B cell (primary cell): ENCODE measurements at regions not wholly inside any gene's neighbourhood (a gene's known extent, or its start where the extent isn't known, plus 50 kb on each side); places are given as distances from the start of the nearest gene placed in this dataset.

Source experiments
- ATAC-seq: fragments of 200-7000 bp; cut with Tn5 transposase; one replicate; pipeline ENCODE4 v1.10.0; 2021; ENCODE audit warnings: low read depth, mild to moderate bottlenecking, moderate number of reproducible peaks, moderate library complexity
- CTCF ChIA-PET: fragments of 350-600 bp; sonication (Branson Sonifier 250); formaldehyde crosslinking; loops from one replicate; lab custom pipeline; 2021; ENCODE audit warnings: antibody characterized with exemption, inconsistent platforms; lab: Charles Lee
- POLR2A ChIA-PET: fragments of 350-600 bp; sonication (Branson Sonifier 250); formaldehyde crosslinking; loops from one replicate; lab custom pipeline; 2021; ENCODE audit warnings: antibody characterized with exemption; lab: Charles Lee
- DNase-seq: peaks from one replicate; pipeline ENCODE4 v3.0.0; 2013
- H2AFZ ChIP-seq: 2 replicates; pipeline ENCODE4 v1.6.1; 2012; ENCODE audit warnings: mild to moderate bottlenecking, low read depth, low read length; ENCODE audit not compliant: insufficient read depth, poor library complexity, severe bottlenecking
- H3K27ac ChIP-seq, 2 donors: 1 replicate in 1 of 2; 2 replicates in 1 of 2; pipeline ENCODE4 v1.5.1; 2012 to 2013; ENCODE audit warnings: low read length in 2 of 2, mild to moderate bottlenecking in 2 of 2, moderate library complexity in 1 of 2
- H3K27me3 ChIP-seq, 4 experiments: fragments of 200-600 bp in 1 of 4; sonication (generic) in 1 of 4; replicated peaks in 1 of 4; 1 replicate in 2 of 4; 2 replicates in 2 of 4; pipeline versions ENCODE4 v1.6.1 to v1.7.0; 2013 to 2016; ENCODE audit warnings: low read length in 3 of 4, mild to moderate bottlenecking in 2 of 4, mixed read lengths in 1 of 4, moderate library complexity in 1 of 4; ENCODE audit not compliant: insufficient read depth in 4 of 4, control insufficient read depth in 3 of 4; ENCODE audit errors: control extremely low read depth in 1 of 4
- H3K36me3 ChIP-seq, 2 experiments: replicated peaks in 1 of 2; 1 replicate in 1 of 2; 2 replicates in 1 of 2; pipeline versions ENCODE4 v1.6.1 to v1.7.1; 2013; ENCODE audit warnings: low read length in 1 of 2; ENCODE audit not compliant: insufficient read depth in 2 of 2, control insufficient read depth in 1 of 2; ENCODE audit errors: control extremely low read depth in 1 of 2, extremely low read depth in 1 of 2
- H3K4me1 ChIP-seq, 2 donors: fragments of 200-600 bp in 1 of 2; sonication (generic) in 1 of 2; 1 replicate in 1 of 2; 2 replicates in 1 of 2; pipeline versions ENCODE4 v1.5.1 to v1.6.1; 2013 to 2017; ENCODE audit warnings: low read length in 2 of 2; ENCODE audit not compliant: control insufficient read depth in 2 of 2, insufficient read depth in 2 of 2
- H3K4me2 ChIP-seq: replicated peaks from 2 replicates; pipeline ENCODE3; 2012; ENCODE audit warnings: mild to moderate bottlenecking, low read depth, low read length; ENCODE audit not compliant: poor library complexity, severe bottlenecking
- H3K4me3 ChIP-seq, 5 experiments: fragments of 200-600 bp in 1 of 5; sonication (generic) in 1 of 5; 1 replicate in 3 of 5; 2 replicates in 2 of 5; pipeline versions ENCODE4 v1.5.1 to v1.7.0; 2011 to 2016; ENCODE audit warnings: low read length in 4 of 5, mild to moderate bottlenecking in 4 of 5, low read depth in 2 of 5, control low read depth in 1 of 5, moderate library complexity in 1 of 5; ENCODE audit not compliant: insufficient read depth in 1 of 5; ENCODE audit errors: control extremely low read depth in 1 of 5, extremely low read depth in 1 of 5
- H3K79me2 ChIP-seq: fragments of 200-600 bp; sonication (generic); one replicate; pipeline ENCODE4 v1.6.0; 2016; ENCODE audit warnings: low read length; ENCODE audit not compliant: control insufficient read depth, insufficient read depth
- H3K9ac ChIP-seq: fragments of 200-600 bp; sonication (generic); 2 replicates; pipeline ENCODE4 v1.6.1; 2017; ENCODE audit warnings: mild to moderate bottlenecking, low read length, moderate library complexity
- H3K9me3 ChIP-seq, 3 donors: one replicate each; pipeline versions ENCODE4 v1.6.1 to v1.7.1; 2013; ENCODE audit warnings: low read length in 2 of 3; ENCODE audit not compliant: control insufficient read depth in 2 of 3, insufficient read depth in 1 of 3; ENCODE audit errors: control extremely low read depth in 1 of 3
- H4K20me1 ChIP-seq: 2 replicates; pipeline ENCODE4 v1.6.0; 2012; ENCODE audit warnings: mild to moderate bottlenecking, low read length; ENCODE audit not compliant: insufficient read depth, control insufficient read depth, poor library complexity, severe bottlenecking
- H3K27ac Mint-ChIP-seq: one replicate; pipeline ENCODE4 v1.8.0; 2021; ENCODE audit warnings: mixed read lengths
- H3K27me3 Mint-ChIP-seq: one replicate; pipeline ENCODE4 v1.8.0; 2021; ENCODE audit warnings: mixed read lengths
- H3K4me1 Mint-ChIP-seq: one replicate; pipeline ENCODE4 v1.8.0; 2021; ENCODE audit warnings: mixed read lengths
- H3K4me3 Mint-ChIP-seq: one replicate; pipeline ENCODE4 v1.8.0; 2021; ENCODE audit warnings: mixed read lengths
- H3K9me3 Mint-ChIP-seq: one replicate; pipeline ENCODE4 v1.8.0; 2022; ENCODE audit warnings: mixed read lengths; ENCODE audit not compliant: insufficient read depth
- EZH2 ChIP-seq: IDR thresholded peaks from 2 replicates; pipeline ENCODE4 v1.6.1; 2012; ENCODE audit warnings: borderline replicate concordance, low read depth, mild to moderate bottlenecking, moderate library complexity, low read length; ENCODE audit not compliant: insufficient read depth, poor library complexity, severe bottlenecking
- WGBS: methylation state at CpG from one replicate; pipeline ENCODE4 v1.1.5; 2013; ENCODE audit warnings: missing lambda C conversion rate; ENCODE audit not compliant: insufficient coverage; 5-methylcytosine and 5-hydroxymethylcytosine counted together
- intact Hi-C: fragments of 100-400 bp; cut with micrococcal nuclease; formaldehyde crosslinking; loops from one replicate; pipeline ENCODE4 v1.10.0; 2022
- TF ChIP-seq, protein P1 (sequence below): fragments of 200-600 bp; IDR thresholded peaks from one replicate; pipeline ENCODE4 v1.8.0; 2022; ENCODE audit warnings: antibody characterized with exemption, mild to moderate bottlenecking

DNA sequence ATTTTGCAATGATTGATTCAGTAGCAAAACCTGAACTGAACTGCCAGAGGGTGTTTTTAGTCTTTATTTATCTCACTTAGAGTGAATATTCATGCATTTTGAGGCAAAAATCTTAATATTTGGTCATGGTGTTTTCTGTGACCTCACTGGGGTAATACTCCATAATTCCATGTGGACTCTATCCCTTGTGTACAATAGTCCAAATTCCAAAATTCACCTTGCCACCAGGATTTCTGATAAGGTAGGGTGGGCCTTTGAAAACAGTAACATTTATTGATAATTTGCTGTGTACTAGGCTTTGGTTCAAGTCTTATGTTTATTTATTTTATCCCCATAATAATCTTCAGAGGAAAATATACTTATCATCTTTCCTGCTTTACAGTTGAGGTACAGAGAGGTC, 68.4 kb upstream of the PDE5A start:
- Mint-ChIP-seq H3K9me3 (no peaks in the 10 kb centered on the region), H3K4me3 (no peak overlapping the region), H3K4me1 (no peaks in the 10 kb centered on the region), H3K27me3 (peaks cover 3% of the 10 kb centered on the region), H3K27ac (no peak overlapping the region)
- ChIA-PET CTCF (no interaction called here), POLR2A (no interaction called here)
- H3K27ac ChIP-seq = no peak overlapping the region
- no peaks in the 10 kb centered on the region for H4K20me1 ChIP-seq
- no peak overlapping the region for H3K4me3 ChIP-seq
- H3K36me3 ChIP-seq = no peaks in the 10 kb centered on the region
- H3K79me2 ChIP-seq = no peaks in the 10 kb centered on the region
- DNase-seq = no peak
- no peaks in the 10 kb centered on the region for H3K4me1 ChIP-seq
- no peaks in the 10 kb centered on the region for H3K9me3 ChIP-seq
- H2AFZ ChIP-seq = no peak overlapping the region
- no peak for ATAC-seq
- TF ChIP-seq EZH2 = no peak
- TF ChIP-seq, protein P1, sequence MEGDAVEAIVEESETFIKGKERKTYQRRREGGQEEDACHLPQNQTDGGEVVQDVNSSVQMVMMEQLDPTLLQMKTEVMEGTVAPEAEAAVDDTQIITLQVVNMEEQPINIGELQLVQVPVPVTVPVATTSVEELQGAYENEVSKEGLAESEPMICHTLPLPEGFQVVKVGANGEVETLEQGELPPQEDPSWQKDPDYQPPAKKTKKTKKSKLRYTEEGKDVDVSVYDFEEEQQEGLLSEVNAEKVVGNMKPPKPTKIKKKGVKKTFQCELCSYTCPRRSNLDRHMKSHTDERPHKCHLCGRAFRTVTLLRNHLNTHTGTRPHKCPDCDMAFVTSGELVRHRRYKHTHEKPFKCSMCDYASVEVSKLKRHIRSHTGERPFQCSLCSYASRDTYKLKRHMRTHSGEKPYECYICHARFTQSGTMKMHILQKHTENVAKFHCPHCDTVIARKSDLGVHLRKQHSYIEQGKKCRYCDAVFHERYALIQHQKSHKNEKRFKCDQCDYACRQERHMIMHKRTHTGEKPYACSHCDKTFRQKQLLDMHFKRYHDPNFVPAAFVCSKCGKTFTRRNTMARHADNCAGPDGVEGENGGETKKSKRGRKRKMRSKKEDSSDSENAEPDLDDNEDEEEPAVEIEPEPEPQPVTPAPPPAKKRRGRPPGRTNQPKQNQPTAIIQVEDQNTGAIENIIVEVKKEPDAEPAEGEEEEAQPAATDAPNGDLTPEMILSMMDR = no peak
- H3K9ac ChIP-seq = no peak overlapping the region
- peaks cover 0 to 5% (median 0%) of the 10 kb centered on the region in 4 experiments for H3K27me3 ChIP-seq
- H3K4me2 ChIP-seq = no peak overlapping the region
- intact Hi-C loops = no loop called here

DNA sequence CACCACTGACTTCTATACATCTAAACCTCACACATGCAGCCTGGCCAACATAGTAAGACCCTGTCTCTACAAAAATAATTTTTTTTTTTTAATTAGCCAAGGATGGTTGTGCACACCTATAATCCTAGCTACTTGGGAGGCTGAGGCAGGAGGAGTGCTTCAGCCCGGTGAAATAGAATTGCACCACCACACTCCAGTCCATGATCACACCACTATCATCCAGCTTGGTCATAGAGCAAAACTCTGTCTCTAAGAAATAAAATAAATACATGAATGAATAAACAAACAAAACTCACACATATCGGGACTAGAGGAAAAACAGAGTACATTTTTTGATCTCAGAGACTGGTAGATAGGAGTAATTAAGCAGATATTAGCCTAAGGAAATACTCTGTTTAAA, 66.6 kb upstream of the PDE5A start:
- ATAC-seq (no peak), DNase-seq (no peak)
- Mint-ChIP-seq H3K9me3 (peaks cover 10% of the 10 kb centered on the region), H3K27me3 (peaks cover 3% of the 10 kb centered on the region), H3K4me3 (no peak overlapping the region), H3K27ac (no peak overlapping the region), H3K4me1 (no peaks in the 10 kb centered on the region)
- H2AFZ ChIP-seq = no peak overlapping the region
- H3K79me2 ChIP-seq = no peaks in the 10 kb centered on the region
- H3K4me2 ChIP-seq = no peak overlapping the region
- no peak for TF ChIP-seq EZH2
- TF ChIP-seq, protein P1 = no peak
- H3K9ac ChIP-seq = no peak overlapping the region
- intact Hi-C loops = no loop called here
- CTCF ChIA-PET = no interaction called here
- no peaks in the 10 kb centered on the region for H3K36me3 ChIP-seq
- peaks cover 1 to 7% (median 6%) of the 10 kb centered on the region in 3 donors for H3K9me3 ChIP-seq
- H4K20me1 ChIP-seq = no peaks in the 10 kb centered on the region
- POLR2A ChIA-PET = no interaction called here
- H3K4me3 ChIP-seq = no peak overlapping the region
- H3K27me3 ChIP-seq = peaks cover 0 to 5% (median 0%) of the 10 kb centered on the region in 4 experiments
- no CpG with 5 or more reads among the region's 2 CpGs for WGBS
- no peak overlapping the region for H3K27ac ChIP-seq
- H3K4me1 ChIP-seq = no peaks in the 10 kb centered on the region
